HG03558 (cell line): ENCODE measurements at regions not wholly inside any gene's neighbourhood (a gene's known extent, or its start where the extent isn't known, plus 50 kb on each side); places are given as distances from the start of the nearest gene placed in this dataset.

ENCODE experiments used
- ATAC-seq: cut with Tn5 transposase; IDR thresholded peaks from one replicate; pipeline ENCODE4 v1.9.1; 2021; ENCODE audit warnings: moderate number of reproducible peaks; ENCODE audit not compliant: unreplicated experiment; ENCODE audit errors: extremely low read depth

GRCh38 chr13:31081316-31081715 lies 80.4 kb downstream of the HSPH1 start:
- ATAC-seq, result no peak

DNA sequence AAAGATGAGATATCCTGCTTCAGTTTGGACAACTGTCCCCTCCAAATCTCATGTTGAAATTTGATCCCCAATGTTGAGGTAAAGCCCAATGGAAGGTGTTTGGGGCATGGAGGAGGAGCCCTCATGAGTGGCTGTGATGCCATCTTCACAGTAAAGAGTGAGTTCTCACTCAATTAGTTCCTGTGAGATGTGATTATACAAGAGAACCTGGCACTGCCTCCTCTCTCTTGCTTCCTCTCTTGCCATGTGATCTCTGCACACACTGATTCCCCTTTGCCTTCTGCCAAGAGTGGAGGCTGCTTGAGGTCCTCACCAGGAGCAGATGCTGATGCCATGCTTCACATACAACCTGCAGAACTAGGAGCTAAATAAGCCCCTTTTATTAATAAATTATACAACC lies 86.9 kb downstream of the HSPH1 start:
- ATAC-seq, result no peak

DNA sequence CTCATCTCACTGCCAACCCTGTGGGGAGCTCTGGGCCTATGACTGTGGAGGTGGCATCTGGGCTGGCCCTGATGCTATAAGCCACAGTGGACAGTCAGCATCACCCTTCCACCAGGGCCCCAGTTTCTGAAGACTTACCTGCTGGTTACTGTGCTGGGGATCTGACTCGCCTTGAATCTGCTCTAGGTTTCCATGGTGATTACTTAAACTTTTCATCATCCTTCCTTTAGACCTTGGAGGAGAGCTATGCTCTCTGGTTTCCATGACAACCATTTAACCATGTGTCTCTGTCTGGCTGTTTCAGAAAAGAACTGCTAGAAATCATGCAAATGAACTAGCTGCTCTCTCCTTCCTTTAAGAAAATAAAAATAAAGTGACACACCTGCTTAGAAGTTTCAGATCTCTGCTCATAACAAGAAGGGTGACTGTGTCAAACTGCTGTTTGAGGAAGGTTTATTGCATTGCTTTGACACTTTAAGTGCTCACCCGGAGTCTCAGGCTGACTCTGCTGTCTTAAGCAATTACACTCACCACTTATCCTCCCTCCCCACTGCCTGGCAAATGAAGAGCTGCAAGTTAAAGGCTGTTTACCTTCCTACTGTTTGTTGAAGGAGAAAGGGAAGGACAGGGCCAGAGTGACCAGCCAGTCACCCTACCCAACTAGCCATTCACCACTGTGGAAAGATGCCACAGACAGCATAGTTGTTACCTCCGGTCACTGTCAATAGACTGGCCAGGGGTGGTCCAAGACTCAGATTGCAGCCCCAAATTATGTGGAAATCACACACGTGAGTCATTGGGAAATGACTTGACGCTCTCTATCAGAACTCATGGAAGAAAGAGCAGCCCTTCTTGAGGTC lies 87.6 kb downstream of the HSPH1 start:
- ATAC-seq, result peak; percentile 96

DNA sequence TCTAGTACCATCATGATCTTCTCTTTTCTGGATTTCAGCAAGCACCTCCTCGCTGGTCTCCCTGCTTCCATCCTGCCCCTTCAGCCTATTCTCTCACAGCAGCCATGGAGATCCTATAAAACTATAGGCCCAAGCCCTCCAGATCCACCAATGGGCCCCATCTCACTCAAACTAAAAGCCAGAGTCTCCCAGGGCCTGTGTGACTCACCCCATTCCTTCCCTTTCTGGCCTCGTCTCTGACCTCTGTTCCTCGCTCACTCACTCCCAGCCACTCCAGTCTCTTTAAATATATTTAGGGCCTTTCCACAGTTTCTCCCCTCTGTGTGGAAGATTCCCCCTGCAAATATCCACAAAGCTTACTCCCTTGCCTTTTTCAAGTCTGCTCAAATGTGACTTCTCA lies 89.7 kb downstream of the HSPH1 start:
- ATAC-seq, result no peak

DNA sequence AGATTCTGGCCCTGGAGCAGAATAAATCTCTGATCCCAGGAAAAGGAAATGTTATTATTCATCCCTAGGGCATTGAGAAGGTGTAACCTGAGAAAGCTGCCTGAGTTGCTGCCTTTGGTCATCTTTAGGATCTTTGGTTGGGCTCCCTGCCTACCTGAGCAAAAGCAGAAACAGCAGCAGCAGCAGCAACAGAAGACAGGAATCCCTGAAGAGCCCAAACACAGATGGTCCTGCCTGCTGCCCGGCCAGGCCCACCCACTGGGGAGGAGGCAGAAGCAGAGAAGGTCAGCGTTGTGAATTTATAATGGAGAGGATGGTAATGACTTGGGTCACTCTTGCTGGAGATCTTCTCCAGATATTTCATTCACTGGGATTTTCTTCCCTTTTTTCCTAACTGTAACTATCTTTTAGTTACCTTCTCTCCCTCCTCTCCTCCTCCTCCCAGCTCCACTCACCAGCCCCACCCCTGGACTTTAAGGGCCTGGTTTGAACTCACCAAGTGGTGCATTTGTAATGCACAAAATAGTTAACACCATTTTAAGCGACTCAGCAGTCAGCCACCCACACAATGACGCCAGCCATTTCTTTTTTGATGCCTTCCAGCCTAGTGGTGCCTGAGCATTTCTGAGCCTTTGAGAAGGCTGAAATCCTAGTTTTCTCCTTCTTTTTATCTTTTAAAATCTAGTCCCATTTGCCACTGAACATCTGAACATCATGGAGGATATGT lies 91.7 kb downstream of the HSPH1 start:
- ATAC-seq, result no peak

DNA sequence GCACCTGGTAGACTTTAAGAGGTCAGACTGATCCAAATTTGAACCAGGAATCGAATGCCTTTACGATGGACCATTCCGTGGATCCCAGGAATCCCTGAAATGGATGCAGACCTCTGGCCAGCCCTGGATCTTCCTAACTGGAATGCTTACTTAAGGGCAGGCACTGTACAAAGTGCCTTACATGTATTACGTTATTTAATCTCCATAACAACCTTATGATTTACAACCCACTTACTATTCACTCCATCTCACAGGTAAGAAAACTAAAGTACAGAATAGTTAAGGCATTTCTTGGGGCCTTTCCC lies 93.6 kb downstream of the HSPH1 start:
- ATAC-seq, result no peak

DNA sequence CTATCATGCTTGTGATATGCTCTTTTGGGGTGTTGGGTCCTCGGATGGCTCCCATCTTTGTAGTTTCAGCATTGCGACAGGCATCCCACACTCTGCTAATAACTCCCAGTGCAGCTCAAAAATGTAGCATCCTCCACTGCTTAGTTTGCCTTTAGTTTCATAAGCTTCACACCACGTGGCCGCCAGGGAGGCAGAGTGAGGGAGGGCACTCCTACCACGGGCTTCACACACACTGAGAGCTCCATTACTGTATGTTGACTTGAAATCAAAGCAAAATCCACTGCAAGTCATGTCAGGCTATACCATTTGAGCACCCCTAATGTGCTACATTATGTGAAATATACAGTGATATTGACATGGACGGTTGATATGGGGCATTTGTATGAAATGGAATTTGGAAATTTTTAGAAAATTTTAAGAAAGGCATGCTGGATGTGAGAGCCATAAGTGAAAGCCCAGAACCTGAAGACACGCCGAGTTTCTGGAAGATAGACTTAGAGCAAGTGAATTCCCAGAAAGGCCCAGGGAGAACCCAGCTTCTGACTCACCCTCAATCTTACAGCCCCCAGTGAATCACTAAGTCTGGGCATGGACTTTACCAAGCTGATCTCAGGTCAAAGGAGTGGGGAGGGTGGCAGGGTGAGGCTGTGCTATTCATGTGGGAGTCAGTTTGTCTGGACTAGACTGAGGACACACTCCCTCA lies 94.1 kb downstream of the HSPH1 start:
- no peak for ATAC-seq

DNA sequence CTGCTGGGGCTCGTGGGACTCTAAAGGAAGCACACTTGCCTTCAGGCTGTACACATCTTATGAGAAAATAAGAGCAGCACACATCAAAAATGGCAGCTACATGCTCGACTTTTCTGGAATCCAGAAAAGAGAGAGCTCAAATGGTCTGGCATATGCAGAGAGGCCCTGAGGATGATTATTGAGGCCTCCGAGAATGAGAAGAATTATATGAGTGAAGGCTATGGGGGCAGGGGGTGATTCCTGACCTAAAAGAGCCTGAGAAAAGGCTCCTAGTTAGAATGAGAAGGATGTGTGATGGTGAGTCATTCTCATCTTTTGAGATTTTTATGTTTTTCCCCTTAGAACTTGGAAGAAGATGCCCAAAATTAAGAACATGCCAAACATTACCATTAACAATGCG lies 97.1 kb downstream of the HSPH1 start:
- no peak for ATAC-seq

- no peak for ATAC-seq
Observed at GRCh38 chr13:31063772-31064171, 97.9 kb downstream of the HSPH1 start.

GRCh38 chr13:31060655-31061054 lies 101.0 kb downstream of the HSPH1 start:
- no peak for ATAC-seq

GRCh38 chr13:31060220-31060619 lies 101.5 kb downstream of the HSPH1 start:
- ATAC-seq, result no peak

- no peak for ATAC-seq
Observed at GRCh38 chr13:31057403-31058033, 104.2 kb downstream of the HSPH1 start.

- no peak for ATAC-seq
Observed at GRCh38 chr13:31056644-31057271, 104.9 kb downstream of the HSPH1 start.

- no peak for ATAC-seq
Observed at GRCh38 chr13:31055589-31055988, 106.1 kb downstream of the HSPH1 start.

DNA sequence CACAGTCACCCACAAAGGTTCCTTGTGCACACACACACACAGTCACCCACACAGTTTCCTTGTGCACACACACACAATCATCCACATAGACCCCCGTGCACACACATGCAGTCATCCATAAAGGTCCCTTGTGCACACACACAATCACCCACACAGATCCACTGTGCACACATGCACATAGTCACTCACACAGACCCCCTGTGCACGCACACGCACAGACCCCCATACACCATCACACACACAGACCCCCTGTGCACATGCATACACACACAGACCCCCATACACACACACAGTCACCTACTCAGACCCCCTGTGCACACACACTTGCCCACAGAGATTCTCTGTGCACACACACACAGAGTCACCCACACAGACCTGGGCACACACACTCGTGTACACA lies 107.1 kb downstream of the HSPH1 start:
- no peak for ATAC-seq

GRCh38 chr13:31053896-31054295 lies 107.8 kb downstream of the HSPH1 start:
- no peak for ATAC-seq

GRCh38 chr13:31053091-31053490 lies 108.6 kb downstream of the HSPH1 start:
- no peak for ATAC-seq

DNA sequence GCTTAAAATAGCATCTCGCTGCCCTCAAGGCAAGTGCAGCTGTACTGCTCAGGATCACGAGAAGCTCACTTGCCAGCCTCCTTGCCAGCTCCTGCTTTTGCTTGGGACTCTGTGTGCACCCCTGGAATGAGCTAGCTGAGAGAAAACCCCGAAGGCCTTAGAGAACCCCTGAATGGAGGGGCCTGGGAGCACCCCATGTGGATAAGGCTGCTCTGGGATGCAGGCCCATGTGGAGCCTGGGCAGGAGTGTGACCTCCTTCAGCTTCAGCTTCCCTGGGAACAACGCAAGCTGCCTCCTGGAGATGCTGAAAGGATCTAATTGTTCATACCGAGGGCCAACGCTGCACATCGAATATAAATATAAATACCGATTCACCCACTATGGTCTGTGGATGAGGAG lies 109.2 kb downstream of the HSPH1 start:
- ATAC-seq, result no peak

- ATAC-seq, result no peak
Observed at GRCh38 chr13:31051999-31052398, 109.7 kb downstream of the HSPH1 start.
